ENCODE measurements at regions not wholly inside any gene's neighbourhood (a gene's known extent, or its start where the extent isn't known, plus 50 kb on each side); places are given as distances from the start of the nearest gene placed in this dataset.

DNA sequence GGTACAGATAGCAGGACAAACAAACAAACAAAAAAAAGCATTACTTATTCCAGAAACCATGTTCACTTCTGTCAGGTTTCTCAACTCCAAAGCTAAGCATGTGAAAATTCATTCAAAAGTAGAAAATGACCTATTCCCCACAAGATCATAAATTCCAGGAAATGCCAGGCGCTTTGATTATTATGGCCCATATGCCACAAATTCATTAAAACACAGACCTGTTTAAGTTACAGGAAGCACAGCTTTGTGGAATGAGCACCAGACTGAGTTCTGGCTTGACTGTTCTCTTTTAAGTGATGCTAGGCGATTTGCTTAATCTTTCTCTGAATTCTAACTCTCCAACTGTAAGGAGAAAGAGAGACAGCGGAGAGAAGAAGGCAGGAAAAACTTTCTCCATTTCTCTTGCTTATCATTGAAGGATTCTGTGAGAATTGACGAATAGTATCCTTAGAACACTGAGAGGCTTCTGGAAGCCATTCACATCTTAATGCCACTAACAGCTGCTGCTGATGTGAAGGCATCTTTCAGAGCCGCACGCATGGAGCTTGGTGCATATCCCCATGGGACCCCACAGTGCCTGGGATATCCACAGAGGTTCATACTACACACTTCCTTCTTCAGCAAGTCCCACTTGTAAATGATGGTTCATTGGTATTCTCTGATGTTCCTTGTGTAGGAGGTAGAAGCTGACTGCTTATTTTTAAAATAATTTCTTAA lies 138.0 kb downstream of the ZNF674 start:
- TF ChIP-seq, protein P1, sequence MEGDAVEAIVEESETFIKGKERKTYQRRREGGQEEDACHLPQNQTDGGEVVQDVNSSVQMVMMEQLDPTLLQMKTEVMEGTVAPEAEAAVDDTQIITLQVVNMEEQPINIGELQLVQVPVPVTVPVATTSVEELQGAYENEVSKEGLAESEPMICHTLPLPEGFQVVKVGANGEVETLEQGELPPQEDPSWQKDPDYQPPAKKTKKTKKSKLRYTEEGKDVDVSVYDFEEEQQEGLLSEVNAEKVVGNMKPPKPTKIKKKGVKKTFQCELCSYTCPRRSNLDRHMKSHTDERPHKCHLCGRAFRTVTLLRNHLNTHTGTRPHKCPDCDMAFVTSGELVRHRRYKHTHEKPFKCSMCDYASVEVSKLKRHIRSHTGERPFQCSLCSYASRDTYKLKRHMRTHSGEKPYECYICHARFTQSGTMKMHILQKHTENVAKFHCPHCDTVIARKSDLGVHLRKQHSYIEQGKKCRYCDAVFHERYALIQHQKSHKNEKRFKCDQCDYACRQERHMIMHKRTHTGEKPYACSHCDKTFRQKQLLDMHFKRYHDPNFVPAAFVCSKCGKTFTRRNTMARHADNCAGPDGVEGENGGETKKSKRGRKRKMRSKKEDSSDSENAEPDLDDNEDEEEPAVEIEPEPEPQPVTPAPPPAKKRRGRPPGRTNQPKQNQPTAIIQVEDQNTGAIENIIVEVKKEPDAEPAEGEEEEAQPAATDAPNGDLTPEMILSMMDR (IDR thresholded peaks at IDR 0.05; ENCODE audit: borderline replicate concordance, insufficient read depth, low read depth, low read length), result no peak

DNA sequence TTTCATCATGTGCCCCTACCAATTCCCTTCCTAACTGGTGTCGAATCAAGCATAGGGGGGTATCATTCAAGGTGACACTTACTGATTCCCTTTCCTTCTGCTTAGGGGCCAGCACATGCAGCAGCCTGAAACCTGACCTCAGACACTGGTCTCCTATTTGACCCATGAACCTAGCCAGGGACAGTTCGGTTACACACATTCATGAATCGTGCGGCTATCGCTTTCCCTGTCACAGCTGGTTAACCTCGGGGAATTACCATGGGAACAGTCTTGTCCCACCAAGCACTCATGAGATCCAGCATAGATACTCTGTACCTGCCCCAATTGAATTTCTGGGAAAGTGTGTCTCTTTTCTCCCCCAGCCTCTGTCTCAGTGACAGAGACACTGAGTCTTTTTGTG lies 140.4 kb downstream of the ZNF674 start:
- no peak overlapping the region for H3K4me3 ChIP-seq (ENCODE audit: low read depth, low read length)
- TF ChIP-seq, protein P1 (IDR thresholded peaks at IDR 0.05; ENCODE audit: borderline replicate concordance, insufficient read depth, low read depth, low read length), result no peak

More for the DNA sequence above, 138.0 kb downstream of the ZNF674 start:
- H3K4me3 ChIP-seq (ENCODE audit: low read depth, low read length), result no peak overlapping the region

DNA sequence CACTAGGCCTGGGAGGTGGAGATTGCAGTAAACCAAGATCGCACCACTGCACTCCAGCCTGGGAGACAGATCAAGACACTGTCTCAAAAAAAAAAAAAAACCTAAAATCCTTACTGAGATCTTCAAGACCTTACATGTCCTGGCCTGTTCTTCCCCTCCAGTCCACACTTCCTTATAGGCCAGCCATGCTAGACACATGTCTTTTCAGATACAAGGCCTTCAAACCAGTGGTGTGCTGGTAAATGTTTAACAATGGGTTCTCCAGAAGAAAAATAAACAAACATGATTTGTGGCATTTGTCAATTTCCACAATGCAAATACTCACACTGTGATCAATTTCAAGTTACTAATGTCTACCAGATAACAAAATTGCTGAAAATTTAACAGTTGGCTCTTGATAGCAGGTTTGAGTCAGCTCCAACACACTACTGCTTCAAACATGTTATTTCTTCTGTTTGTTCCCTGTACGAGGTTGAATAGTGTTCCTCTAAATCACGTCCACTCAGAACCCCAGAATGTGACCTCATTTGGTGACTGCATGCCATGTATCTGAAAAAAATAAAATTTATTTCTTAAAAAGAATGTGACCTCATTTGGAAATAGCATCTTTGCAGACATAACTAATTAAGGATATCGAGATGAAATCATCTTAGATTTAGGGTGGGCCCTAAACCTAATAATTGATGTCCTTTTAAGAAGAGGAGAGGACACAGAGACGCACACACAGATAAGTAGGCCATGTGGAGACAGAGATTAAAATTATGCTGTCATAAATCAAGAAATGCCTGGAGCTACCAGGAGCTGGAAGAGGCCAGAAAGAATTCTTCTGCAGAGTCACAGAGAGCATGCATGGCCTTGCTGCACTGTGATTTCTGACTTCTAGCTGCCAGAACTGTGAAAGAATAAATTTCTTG lies 144.4 kb downstream of the ZNF674 start:
- H3K4me3 ChIP-seq (ENCODE audit: low read depth, low read length), result no peak overlapping the region
- TF ChIP-seq, protein P1 (IDR thresholded peaks at IDR 0.05; ENCODE audit: borderline replicate concordance, insufficient read depth, low read depth, low read length), result no peak

DNA sequence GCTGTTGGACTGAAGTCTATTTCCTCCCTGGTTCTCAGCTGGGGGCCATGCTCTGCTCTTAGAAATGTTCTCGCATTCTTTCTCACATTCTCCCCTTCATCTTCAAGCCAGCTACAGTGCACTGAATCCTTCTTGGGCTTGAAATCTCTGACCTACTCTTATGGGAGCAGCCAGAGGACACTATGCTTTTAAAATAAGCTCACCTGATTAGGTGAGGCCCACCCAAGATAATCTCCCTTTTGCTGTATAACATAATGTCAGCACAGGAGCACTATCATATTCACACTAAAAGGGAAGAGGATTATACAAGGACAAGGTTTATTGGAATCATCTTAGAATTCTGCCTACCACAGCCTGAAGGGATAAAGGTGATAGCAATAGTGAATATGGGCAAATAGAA lies 146.3 kb downstream of the ZNF674 start:
- no peak overlapping the region for H3K4me3 ChIP-seq (ENCODE audit: low read depth, low read length)
- TF ChIP-seq, protein P1 (IDR thresholded peaks at IDR 0.05; ENCODE audit: borderline replicate concordance, insufficient read depth, low read depth, low read length), result no peak

GRCh38 chrX:46398126-46398525 lies 147.1 kb downstream of the ZNF674 start:
- H3K4me3 ChIP-seq (ENCODE audit: low read depth, low read length), result no peak overlapping the region
- TF ChIP-seq, protein P1 (IDR thresholded peaks at IDR 0.05; ENCODE audit: borderline replicate concordance, insufficient read depth, low read depth, low read length), result no peak

- no peak overlapping the region for H3K4me3 ChIP-seq (ENCODE audit: low read depth, low read length)
- TF ChIP-seq, protein P1 (IDR thresholded peaks at IDR 0.05; ENCODE audit: borderline replicate concordance, insufficient read depth, low read depth, low read length), result peak; percentile 34; the same call in 1 of the 2 replicates
Measured at GRCh38 chrX:46386511-46386910, 158.7 kb downstream of the ZNF674 start.
